Smooth muscle cell (in vitro differentiated cells): ENCODE measurements at regions not wholly inside any gene's neighbourhood (a gene's known extent, or its start where the extent isn't known, plus 50 kb on each side); places are given as distances from the start of the nearest gene placed in this dataset.
"Not testable (repeated sequence)": the region's sequence is repeated elsewhere in the genome, so short reads cannot be mapped to it uniquely, and the experiment has no call there.

ENCODE experiments used
- DNase-seq: peaks from one replicate; lab custom pipeline; 2025; ENCODE audit not compliant: unreplicated experiment; lab: John Stamatoyannopoulos, UW
- H2AFZ ChIP-seq: fragments of 200-600 bp; sonication (generic); 2 replicates; pipeline ENCODE4 v1.6.0; 2016; ENCODE audit warnings: antibody characterized with exemption, low read depth, mild to moderate bottlenecking
- H3F3A ChIP-seq: fragments of 200-600 bp; sonication (generic); 2 replicates; pipeline ENCODE4 v1.6.0; 2017; ENCODE audit warnings: antibody characterized with exemption, low read depth
- H3K27ac ChIP-seq: fragments of 200-600 bp; sonication (generic); 2 replicates; pipeline ENCODE4 v1.5.1; 2016; ENCODE audit warnings: low read depth, mild to moderate bottlenecking
- H3K27me3 ChIP-seq: fragments of 200-600 bp; sonication (generic); 2 replicates; pipeline ENCODE4 v1.6.1; 2016; ENCODE audit warnings: low read depth, mild to moderate bottlenecking
- H3K36me3 ChIP-seq: fragments of 200-600 bp; sonication (generic); 2 replicates; pipeline ENCODE4 v1.5.1; 2016; ENCODE audit warnings: low read depth
- H3K4me1 ChIP-seq: fragments of 200-600 bp; sonication (generic); 2 replicates; pipeline ENCODE4 v1.5.1; 2016; ENCODE audit warnings: low read depth
- H3K4me2 ChIP-seq: fragments of 200-600 bp; sonication (generic); 2 replicates; pipeline ENCODE4 v1.6.0; 2016; ENCODE audit warnings: mild to moderate bottlenecking
- H3K4me3 ChIP-seq: fragments of 200-600 bp; sonication (generic); 2 replicates; pipeline ENCODE4 v1.5.1; 2016; ENCODE audit warnings: mild to moderate bottlenecking
- H3K79me2 ChIP-seq: fragments of 200-600 bp; sonication (generic); 2 replicates; pipeline ENCODE4 v1.6.0; 2016; ENCODE audit warnings: low read depth, mild to moderate bottlenecking
- H3K9ac ChIP-seq: fragments of 200-600 bp; sonication (generic); 2 replicates; pipeline ENCODE4 v1.6.0; 2016; ENCODE audit warnings: low read depth
- H3K9me3 ChIP-seq: fragments of 200-600 bp; sonication (generic); replicated peaks from 2 replicates; pipeline ENCODE4 v1.5.1; 2016; ENCODE audit warnings: low read depth
- H4K20me1 ChIP-seq: fragments of 200-600 bp; sonication (generic); 2 replicates; pipeline ENCODE4 v1.6.0; 2016; ENCODE audit warnings: low read depth
- CTCF ChIP-seq: fragments of 200-600 bp; sonication (generic); IDR thresholded peaks from 2 replicates; pipeline ENCODE4 v1.5.1; 2017; ENCODE audit warnings: borderline replicate concordance, mild to moderate bottlenecking, antibody characterized with exemption; ENCODE audit not compliant: insufficient read depth, poor library complexity, severe bottlenecking
- WGBS: methylation state at CpG from one replicate; pipeline ENCODE4 v1.1.7; 2016; ENCODE audit warnings: low lambda C conversion rate; 5-methylcytosine and 5-hydroxymethylcytosine counted together

GRCh38 chr16:5758281-5758680 lies 660.7 kb upstream of the EEF2KMT start:
- Histone ChIP-seq H3K79me2 (no peaks in the 10 kb centered on the region), H3K27me3 (peaks cover 9% of the 10 kb centered on the region), H4K20me1 (no peaks in the 10 kb centered on the region), H3K27ac (no peak overlapping the region), H3K4me3 (no peak overlapping the region), H3K4me1 (peaks cover 4% of the 10 kb centered on the region), H3K9ac (no peak overlapping the region), H3F3A (no peaks in the 10 kb centered on the region), H3K4me2 (no peak overlapping the region), H3K9me3 (no peaks in the 10 kb centered on the region), H2AFZ (no peak overlapping the region), H3K36me3 (no peaks in the 10 kb centered on the region)
- TF ChIP-seq CTCF, result no peak
- 92% methylated on average over 4 of the region's 4 CpGs for whole genome bisulfite sequencing
- no peak for DNase-seq

GRCh38 chr16:5756969-5757368 lies 659.4 kb upstream of the EEF2KMT start:
- WGBS, result 66% methylated on average over 5 of the region's 5 CpGs
- TF ChIP-seq CTCF, result no peak

GRCh38 chr16:5753381-5753780 lies 655.8 kb upstream of the EEF2KMT start:
- no peak for TF ChIP-seq CTCF

More at GRCh38 chr16:5756969-5757368, 659.4 kb upstream of the EEF2KMT start:
- H3K27ac ChIP-seq, result no peak overlapping the region
- H3K9ac ChIP-seq, result no peak overlapping the region
- H2AFZ ChIP-seq, result no peak overlapping the region
- H3K36me3 ChIP-seq, result no peaks in the 10 kb centered on the region
- no peaks in the 10 kb centered on the region for H4K20me1 ChIP-seq
- peaks cover 15% of the 10 kb centered on the region for H3K27me3 ChIP-seq
- no peaks in the 10 kb centered on the region for H3K9me3 ChIP-seq
- no peaks in the 10 kb centered on the region for H3F3A ChIP-seq
- no peak overlapping the region for H3K4me2 ChIP-seq
- H3K4me3 ChIP-seq, result no peak overlapping the region
- no peaks in the 10 kb centered on the region for H3K79me2 ChIP-seq
- H3K4me1 ChIP-seq, result peaks cover 4% of the 10 kb centered on the region
- DNase-seq, result no peak

GRCh38 chr16:5751216-5751615 lies 653.6 kb upstream of the EEF2KMT start:
- Histone ChIP-seq H3K27me3 (peaks cover 15% of the 10 kb centered on the region), H3K79me2 (no peaks in the 10 kb centered on the region), H3F3A (no peaks in the 10 kb centered on the region), H3K9me3 (no peaks in the 10 kb centered on the region), H3K4me3 (no peak overlapping the region), H3K4me1 (peaks cover 4% of the 10 kb centered on the region), H3K4me2 (no peak overlapping the region), H4K20me1 (no peaks in the 10 kb centered on the region), H3K36me3 (no peaks in the 10 kb centered on the region), H3K27ac (no peak overlapping the region), H3K9ac (no peak overlapping the region), H2AFZ (no peak overlapping the region)
- WGBS, result 89% methylated on average over 4 of the region's 4 CpGs
- TF ChIP-seq CTCF, result no peak
- DNase-seq, result no peak

More at GRCh38 chr16:5753381-5753780, 655.8 kb upstream of the EEF2KMT start:
- Histone ChIP-seq H3K4me1 (peaks cover 4% of the 10 kb centered on the region), H3K79me2 (no peaks in the 10 kb centered on the region), H3K27me3 (peaks cover 15% of the 10 kb centered on the region), H2AFZ (no peak overlapping the region), H3K4me2 (no peak overlapping the region), H3K36me3 (no peaks in the 10 kb centered on the region), H3F3A (no peaks in the 10 kb centered on the region), H3K9ac (no peak overlapping the region), H3K4me3 (no peak overlapping the region), H3K9me3 (no peaks in the 10 kb centered on the region), H3K27ac (no peak overlapping the region), H4K20me1 (no peaks in the 10 kb centered on the region)
- no peak for DNase-seq
- WGBS, result 58% methylated on average over 7 of the region's 7 CpGs

GRCh38 chr16:5750439-5750838 lies 652.8 kb upstream of the EEF2KMT start:
- H3K4me2 ChIP-seq, H2AFZ ChIP-seq, H3K36me3 ChIP-seq, H3K9me3 ChIP-seq, DNase-seq, H3K4me3 ChIP-seq, H3F3A ChIP-seq, H4K20me1 ChIP-seq, H3K4me1 ChIP-seq, H3K27ac ChIP-seq, H3K79me2 ChIP-seq, H3K9ac ChIP-seq: not testable (repeated sequence)
- 63% methylated on average over 11 of the region's 11 CpGs for WGBS
- peaks cover 15% of the 10 kb centered on the region for H3K27me3 ChIP-seq
